Esophagus squamous epithelium (tissue), 4 donors: ENCODE measurements at regions not wholly inside any gene's neighbourhood (a gene's known extent, or its start where the extent isn't known, plus 50 kb on each side); places are given as distances from the start of the nearest gene placed in this dataset.

Source experiments
- POLR2A ChIP-seq, 4 donors: fragments of 450-650 bp; IDR thresholded peaks; one replicate each; pipeline ENCODE4 v1.6.1; 2017; ENCODE audit warnings: antibody characterized with exemption in 4 of 4, mild to moderate bottlenecking in 4 of 4, moderate library complexity in 3 of 4
- TF ChIP-seq, protein P1 (sequence below), 6 experiments: fragments of 450-650 bp in 4 of 6; fragments of 200-600 bp in 2 of 6; sonication (generic) in 2 of 6; IDR thresholded peaks; one replicate each; pipeline ENCODE4 v1.5.1; 2016 to 2019; ENCODE audit warnings: antibody characterized with exemption in 6 of 6, mild to moderate bottlenecking in 4 of 6, moderate library complexity in 4 of 6

DNA sequence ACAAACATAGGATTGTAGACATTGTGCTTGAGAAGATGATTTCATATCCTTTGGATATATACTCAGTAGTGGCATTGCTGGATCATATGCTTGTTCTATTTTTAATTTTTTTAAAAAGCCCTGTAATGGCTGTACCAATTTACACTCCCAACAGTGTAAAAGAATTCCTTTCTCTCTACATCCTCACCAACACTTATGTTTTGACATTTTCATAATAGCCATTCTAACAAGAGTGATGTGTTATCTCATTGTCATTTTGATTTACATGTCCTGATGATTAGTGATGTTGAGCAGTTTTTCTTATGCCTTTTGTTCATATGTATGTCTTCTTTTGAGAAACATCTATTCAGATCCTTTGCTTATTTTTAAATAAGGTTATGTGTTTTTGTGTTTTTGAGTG lies 1039.2 kb upstream of the GOT2 start:
- TF ChIP-seq, protein P1, sequence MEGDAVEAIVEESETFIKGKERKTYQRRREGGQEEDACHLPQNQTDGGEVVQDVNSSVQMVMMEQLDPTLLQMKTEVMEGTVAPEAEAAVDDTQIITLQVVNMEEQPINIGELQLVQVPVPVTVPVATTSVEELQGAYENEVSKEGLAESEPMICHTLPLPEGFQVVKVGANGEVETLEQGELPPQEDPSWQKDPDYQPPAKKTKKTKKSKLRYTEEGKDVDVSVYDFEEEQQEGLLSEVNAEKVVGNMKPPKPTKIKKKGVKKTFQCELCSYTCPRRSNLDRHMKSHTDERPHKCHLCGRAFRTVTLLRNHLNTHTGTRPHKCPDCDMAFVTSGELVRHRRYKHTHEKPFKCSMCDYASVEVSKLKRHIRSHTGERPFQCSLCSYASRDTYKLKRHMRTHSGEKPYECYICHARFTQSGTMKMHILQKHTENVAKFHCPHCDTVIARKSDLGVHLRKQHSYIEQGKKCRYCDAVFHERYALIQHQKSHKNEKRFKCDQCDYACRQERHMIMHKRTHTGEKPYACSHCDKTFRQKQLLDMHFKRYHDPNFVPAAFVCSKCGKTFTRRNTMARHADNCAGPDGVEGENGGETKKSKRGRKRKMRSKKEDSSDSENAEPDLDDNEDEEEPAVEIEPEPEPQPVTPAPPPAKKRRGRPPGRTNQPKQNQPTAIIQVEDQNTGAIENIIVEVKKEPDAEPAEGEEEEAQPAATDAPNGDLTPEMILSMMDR (IDR thresholded peaks at IDR 0.05), result no peak
- no peak for TF ChIP-seq POLR2A (IDR thresholded peaks at IDR 0.05)
